DMS153 treated with DMSO at 0.1 percent for 48 hours (cell line): ENCODE measurements at regions not wholly inside any gene's neighbourhood (a gene's known extent, or its start where the extent isn't known, plus 50 kb on each side); places are given as distances from the start of the nearest gene placed in this dataset.
"Not testable (repeated sequence)": the region's sequence is repeated elsewhere in the genome, so short reads cannot be mapped to it uniquely, and the experiment has no call there.

Source experiments
- DNase-seq: peaks from one replicate; lab custom pipeline; 2025; ENCODE audit not compliant: unreplicated experiment; lab: John Stamatoyannopoulos, UW

GRCh38 chr15:92753591-92753990 is 98.0 kb upstream of the FAM174B start:
- no peak for DNase-seq

- no peak for DNase-seq
Observed at GRCh38 chr15:92763459-92763858, 107.9 kb upstream of the FAM174B start.

GRCh38 chr15:92768131-92768530 is 112.6 kb upstream of the FAM174B start:
- not testable (repeated sequence) for DNase-seq

- DNase-seq: no peak
Observed at GRCh38 chr15:92770641-92771040, 115.1 kb upstream of the FAM174B start.

GRCh38 chr15:92772061-92772460 is 116.5 kb upstream of the FAM174B start:
- DNase-seq: no peak

GRCh38 chr15:92772626-92773244 is 117.2 kb upstream of the FAM174B start:
- DNase-seq: no peak

- no peak for DNase-seq
Observed at GRCh38 chr15:92773340-92773739, 117.8 kb upstream of the FAM174B start.

- DNase-seq: no peak
Observed at GRCh38 chr15:92779874-92780273, 120.2 kb upstream of the CHD2 start.

GRCh38 chr15:92780843-92781242 is 119.3 kb upstream of the CHD2 start:
- DNase-seq: no peak

GRCh38 chr15:92781925-92782453 is 118.1 kb upstream of the CHD2 start:
- no peak for DNase-seq

GRCh38 chr15:92787116-92787515 is 113.0 kb upstream of the CHD2 start:
- DNase-seq: no peak

GRCh38 chr15:92788196-92788595 is 111.9 kb upstream of the CHD2 start:
- DNase-seq: no peak

GRCh38 chr15:92788793-92789192 is 111.3 kb upstream of the CHD2 start:
- not testable (repeated sequence) for DNase-seq

GRCh38 chr15:92796161-92796611 is 103.9 kb upstream of the CHD2 start:
- no peak for DNase-seq

GRCh38 chr15:92797168-92798052 is 102.7 kb upstream of the CHD2 start:
- peak; percentile 31 for DNase-seq

GRCh38 chr15:92800013-92800412 is 100.1 kb upstream of the CHD2 start:
- DNase-seq: no peak

GRCh38 chr15:92800416-92801055 is 99.6 kb upstream of the CHD2 start:
- not testable (repeated sequence) for DNase-seq

- not testable (repeated sequence) for DNase-seq
Observed at GRCh38 chr15:92801056-92801773, 98.9 kb upstream of the CHD2 start.

- DNase-seq: no peak
Observed at GRCh38 chr15:92801774-92802464, 98.2 kb upstream of the CHD2 start.

- DNase-seq: no peak
Observed at GRCh38 chr15:92803536-92803851, 96.6 kb upstream of the CHD2 start.
